KMS-11 (cell line): ENCODE measurements at regions not wholly inside any gene's neighbourhood (a gene's known extent, or its start where the extent isn't known, plus 50 kb on each side); places are given as distances from the start of the nearest gene placed in this dataset.

ENCODE experiments used
- H2AFZ ChIP-seq: fragments of 200-600 bp; sonication (generic); 2 replicates; pipeline ENCODE4 v1.6.1; 2016; ENCODE audit warnings: antibody characterized with exemption, mixed run types, low read depth
- H3K27ac ChIP-seq: fragments of 200-600 bp; sonication (generic); 2 replicates; pipeline ENCODE4 v1.6.1; 2016; ENCODE audit warnings: mild to moderate bottlenecking, mixed run types
- H3K27me3 ChIP-seq: fragments of 200-600 bp; sonication (generic); 2 replicates; pipeline ENCODE4 v1.6.1; 2017; ENCODE audit warnings: mild to moderate bottlenecking, low read depth, mixed run types, moderate library complexity; ENCODE audit not compliant: insufficient read depth
- H3K36me3 ChIP-seq: fragments of 200-600 bp; sonication (generic); 2 replicates; pipeline ENCODE4 v1.6.1; 2017; ENCODE audit warnings: mild to moderate bottlenecking, mixed run types; ENCODE audit not compliant: insufficient read depth
- H3K4me1 ChIP-seq: fragments of 200-600 bp; sonication (generic); 2 replicates; pipeline ENCODE4 v1.6.1; 2016; ENCODE audit warnings: mild to moderate bottlenecking, low read depth, mixed run types; ENCODE audit not compliant: poor library complexity, severe bottlenecking
- H3K4me2 ChIP-seq: fragments of 200-600 bp; sonication (generic); 2 replicates; pipeline ENCODE4 v1.7.0; 2016; ENCODE audit warnings: mild to moderate bottlenecking, mixed run types
- H3K4me3 ChIP-seq: fragments of 200-600 bp; sonication (generic); IDR thresholded peaks from 2 replicates; pipeline ENCODE4 v1.6.1; 2017; ENCODE audit warnings: low read depth, low read length, mixed read lengths; ENCODE audit not compliant: insufficient read depth
- H3K79me2 ChIP-seq: fragments of 200-600 bp; sonication (generic); 2 replicates; pipeline ENCODE4 v1.6.1; 2016; ENCODE audit warnings: low read depth, mixed run types; ENCODE audit not compliant: insufficient read depth
- H3K9ac ChIP-seq: fragments of 200-600 bp; sonication (generic); 2 replicates; pipeline ENCODE4 v1.6.1; 2016; ENCODE audit warnings: mild to moderate bottlenecking, mixed run types
- H4K20me1 ChIP-seq: fragments of 200-600 bp; sonication (generic); 2 replicates; pipeline ENCODE4 v1.6.1; 2016; ENCODE audit warnings: mild to moderate bottlenecking, mixed run types; ENCODE audit not compliant: insufficient read depth
- TF ChIP-seq, protein P1 (sequence below): fragments of 200-600 bp; sonication (generic); conservative IDR thresholded peaks from 2 replicates; pipeline ENCODE4 v1.6.1; 2017; ENCODE audit warnings: low read depth, mild to moderate bottlenecking, antibody characterized with exemption, low read length, moderate library complexity, mixed read lengths

GRCh38 chr18:2172881-2173280 lies 398.4 kb downstream of the METTL4 start:
- Histone ChIP-seq H3K9ac (no peak overlapping the region), H3K4me1 (no peaks in the 10 kb centered on the region), H3K27me3 (no peaks in the 10 kb centered on the region), H3K4me3 (no peak overlapping the region), H3K36me3 (no peaks in the 10 kb centered on the region), H2AFZ (no peak overlapping the region), H4K20me1 (no peaks in the 10 kb centered on the region), H3K79me2 (no peaks in the 10 kb centered on the region), H3K27ac (no peak overlapping the region), H3K4me2 (no peak overlapping the region)
- TF ChIP-seq, protein P1, sequence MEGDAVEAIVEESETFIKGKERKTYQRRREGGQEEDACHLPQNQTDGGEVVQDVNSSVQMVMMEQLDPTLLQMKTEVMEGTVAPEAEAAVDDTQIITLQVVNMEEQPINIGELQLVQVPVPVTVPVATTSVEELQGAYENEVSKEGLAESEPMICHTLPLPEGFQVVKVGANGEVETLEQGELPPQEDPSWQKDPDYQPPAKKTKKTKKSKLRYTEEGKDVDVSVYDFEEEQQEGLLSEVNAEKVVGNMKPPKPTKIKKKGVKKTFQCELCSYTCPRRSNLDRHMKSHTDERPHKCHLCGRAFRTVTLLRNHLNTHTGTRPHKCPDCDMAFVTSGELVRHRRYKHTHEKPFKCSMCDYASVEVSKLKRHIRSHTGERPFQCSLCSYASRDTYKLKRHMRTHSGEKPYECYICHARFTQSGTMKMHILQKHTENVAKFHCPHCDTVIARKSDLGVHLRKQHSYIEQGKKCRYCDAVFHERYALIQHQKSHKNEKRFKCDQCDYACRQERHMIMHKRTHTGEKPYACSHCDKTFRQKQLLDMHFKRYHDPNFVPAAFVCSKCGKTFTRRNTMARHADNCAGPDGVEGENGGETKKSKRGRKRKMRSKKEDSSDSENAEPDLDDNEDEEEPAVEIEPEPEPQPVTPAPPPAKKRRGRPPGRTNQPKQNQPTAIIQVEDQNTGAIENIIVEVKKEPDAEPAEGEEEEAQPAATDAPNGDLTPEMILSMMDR = no peak

- Histone ChIP-seq H3K36me3 (no peaks in the 10 kb centered on the region), H3K4me3 (no peak overlapping the region), H3K27ac (no peak overlapping the region), H3K9ac (no peak overlapping the region), H3K4me1 (no peaks in the 10 kb centered on the region), H2AFZ (no peak overlapping the region), H3K27me3 (no peaks in the 10 kb centered on the region), H3K4me2 (no peak overlapping the region), H3K79me2 (no peaks in the 10 kb centered on the region), H4K20me1 (no peaks in the 10 kb centered on the region)
- TF ChIP-seq, protein P1 = no peak
Observed at GRCh38 chr18:2173486-2173885, 397.8 kb downstream of the METTL4 start.

DNA sequence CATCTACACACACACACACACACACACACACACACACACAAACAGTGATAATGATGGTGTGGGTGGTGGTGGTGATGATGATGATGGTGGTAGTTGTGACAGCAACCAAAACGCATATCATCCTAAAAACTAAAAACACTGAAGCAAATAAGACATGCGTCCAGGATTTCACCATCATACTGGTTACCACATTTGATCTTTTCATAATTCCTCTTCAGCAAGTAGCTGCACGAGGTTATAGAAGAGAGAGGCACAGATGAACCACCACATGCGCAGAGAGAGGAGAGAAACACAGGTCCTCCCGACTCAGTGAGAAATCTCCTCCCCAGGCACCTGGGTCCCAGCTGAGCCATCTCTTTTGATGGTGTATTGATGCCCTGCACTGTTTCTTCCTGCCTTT lies 393.3 kb downstream of the METTL4 start:
- Histone ChIP-seq H3K9ac (no peak overlapping the region), H3K4me1 (no peaks in the 10 kb centered on the region), H3K79me2 (no peaks in the 10 kb centered on the region), H3K4me3 (no peak overlapping the region), H3K4me2 (no peak overlapping the region), H4K20me1 (no peaks in the 10 kb centered on the region), H3K27me3 (no peaks in the 10 kb centered on the region), H3K36me3 (no peaks in the 10 kb centered on the region), H3K27ac (no peak overlapping the region), H2AFZ (no peak overlapping the region)
- TF ChIP-seq, protein P1 = no peak

DNA sequence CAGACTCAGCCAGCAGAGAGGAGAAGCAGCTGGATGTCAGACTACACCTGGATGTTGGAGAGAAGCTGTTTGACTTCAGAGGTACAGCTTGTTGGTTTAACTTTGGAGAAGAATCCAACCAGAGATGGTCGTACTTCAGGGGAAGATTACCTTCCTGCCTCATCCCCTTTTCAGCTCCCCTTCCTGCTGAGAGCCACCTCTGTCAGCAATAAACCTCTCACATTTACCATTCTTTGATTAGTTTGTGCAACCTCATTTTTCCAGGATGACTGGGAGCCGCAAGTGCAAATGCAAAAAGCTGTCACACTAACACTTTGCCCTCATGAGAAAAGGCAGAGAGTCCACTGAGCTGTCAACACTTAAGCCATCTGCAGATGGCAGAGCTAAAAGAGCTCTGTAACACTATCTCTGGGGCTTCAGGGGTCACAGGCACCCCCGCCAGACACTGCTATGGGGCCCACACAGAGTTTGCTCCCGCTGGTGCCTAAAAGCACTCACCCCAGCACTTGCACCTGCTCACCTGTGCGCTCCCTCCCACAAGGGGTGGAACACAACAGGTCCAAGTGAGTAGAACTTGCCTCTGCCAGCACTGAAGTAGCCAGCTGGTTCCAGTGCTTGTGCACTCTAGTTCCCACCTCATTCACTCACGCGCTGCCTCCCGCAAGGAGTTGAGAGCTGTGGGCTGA lies 391.7 kb downstream of the METTL4 start:
- Histone ChIP-seq H3K4me2 (no peak overlapping the region), H3K79me2 (no peaks in the 10 kb centered on the region), H3K4me1 (no peaks in the 10 kb centered on the region), H3K36me3 (no peaks in the 10 kb centered on the region), H3K27ac (no peak overlapping the region), H4K20me1 (no peaks in the 10 kb centered on the region), H3K9ac (no peak overlapping the region), H3K4me3 (no peak overlapping the region), H2AFZ (no peak overlapping the region), H3K27me3 (no peaks in the 10 kb centered on the region)
- TF ChIP-seq, protein P1 = no peak
